ENCODE measurements at regions not wholly inside any gene's neighbourhood (a gene's known extent, or its start where the extent isn't known, plus 50 kb on each side); places are given as distances from the start of the nearest gene placed in this dataset.

DNA sequence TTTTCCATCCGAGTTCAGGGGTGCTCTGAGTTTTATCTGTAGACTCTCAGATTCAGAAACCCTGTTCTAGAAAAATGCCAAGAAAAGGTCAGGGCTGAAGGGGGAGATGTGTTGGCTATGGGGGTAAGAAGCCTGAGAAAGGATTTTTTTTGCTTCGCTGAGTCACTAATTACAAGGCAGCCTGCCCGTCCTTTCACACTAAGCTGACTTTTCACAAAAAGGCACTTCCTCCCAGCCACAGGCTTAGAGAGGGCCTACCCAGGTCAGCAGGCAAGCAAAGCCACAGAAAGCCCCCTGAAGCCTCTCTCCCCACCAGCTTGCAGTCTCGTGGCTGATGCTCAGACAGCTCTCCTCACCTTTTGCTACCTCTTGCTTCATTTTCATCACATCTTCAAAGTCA is 192.6 kb upstream of the PRICKLE2 start:
- peaks cover 0 to 1% (median 0%) of the 10 kb centered on the region in 3 donors for H3K27me3 Mint-ChIP-seq (ENCODE audit: low read depth in 3 of 3)
- no peaks in the 10 kb centered on the region for H4K20me1 ChIP-seq (ENCODE audit: insufficient read depth, low read length)
- no peaks in the 10 kb centered on the region for H3K4me1 ChIP-seq (ENCODE audit: control insufficient read depth in 1 of 2, insufficient read depth in 2 of 2, low read length in 2 of 2)
- intact Hi-C loops (cut with micrococcal nuclease): no loop called here
- no peak overlapping the region for H3K27ac ChIP-seq (ENCODE audit: low read depth in 1 of 2, low read length in 2 of 2)
- no peak overlapping the region for H3K4me2 ChIP-seq (replicated peaks; ENCODE audit: extremely low read depth, low read length, poor library complexity, severe bottlenecking)
- no peak overlapping the region for H3K9ac ChIP-seq (ENCODE audit: insufficient read depth, low read length, poor library complexity, severe bottlenecking)
- H3K27me3 ChIP-seq (ENCODE audit: control insufficient read depth in 2 of 2, insufficient read depth in 2 of 2, low read length in 2 of 2): no peaks in the 10 kb centered on the region
- no peak overlapping the region for H3K4me3 Mint-ChIP-seq
- H3K36me3 ChIP-seq (replicated peaks in 1 of 2; ENCODE audit: control insufficient read depth in 1 of 2, insufficient read depth in 2 of 2, low read length in 2 of 2): no peaks in the 10 kb centered on the region
- peaks cover 0 to 8% (median 1%) of the 10 kb centered on the region in 7 donors for H3K9me3 Mint-ChIP-seq
- TF ChIP-seq, protein P1, sequence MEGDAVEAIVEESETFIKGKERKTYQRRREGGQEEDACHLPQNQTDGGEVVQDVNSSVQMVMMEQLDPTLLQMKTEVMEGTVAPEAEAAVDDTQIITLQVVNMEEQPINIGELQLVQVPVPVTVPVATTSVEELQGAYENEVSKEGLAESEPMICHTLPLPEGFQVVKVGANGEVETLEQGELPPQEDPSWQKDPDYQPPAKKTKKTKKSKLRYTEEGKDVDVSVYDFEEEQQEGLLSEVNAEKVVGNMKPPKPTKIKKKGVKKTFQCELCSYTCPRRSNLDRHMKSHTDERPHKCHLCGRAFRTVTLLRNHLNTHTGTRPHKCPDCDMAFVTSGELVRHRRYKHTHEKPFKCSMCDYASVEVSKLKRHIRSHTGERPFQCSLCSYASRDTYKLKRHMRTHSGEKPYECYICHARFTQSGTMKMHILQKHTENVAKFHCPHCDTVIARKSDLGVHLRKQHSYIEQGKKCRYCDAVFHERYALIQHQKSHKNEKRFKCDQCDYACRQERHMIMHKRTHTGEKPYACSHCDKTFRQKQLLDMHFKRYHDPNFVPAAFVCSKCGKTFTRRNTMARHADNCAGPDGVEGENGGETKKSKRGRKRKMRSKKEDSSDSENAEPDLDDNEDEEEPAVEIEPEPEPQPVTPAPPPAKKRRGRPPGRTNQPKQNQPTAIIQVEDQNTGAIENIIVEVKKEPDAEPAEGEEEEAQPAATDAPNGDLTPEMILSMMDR (IDR thresholded peaks at IDR 0.05): no peak
- no peaks in the 10 kb centered on the region for H3K9me3 ChIP-seq (replicated peaks in 1 of 2; ENCODE audit: control insufficient read depth in 1 of 2, insufficient read depth in 1 of 2, low read length in 2 of 2)
- no peaks in the 10 kb centered on the region for H3K79me2 ChIP-seq (ENCODE audit: insufficient read depth, low read length)
- H3K36me3 Mint-ChIP-seq: no peaks in the 10 kb centered on the region
- DNase-seq: no peak
- no peak overlapping the region for H2AFZ ChIP-seq (ENCODE audit: insufficient read depth, low read depth, low read length, poor library complexity, severe bottlenecking)
- H3K4me3 ChIP-seq (replicated peaks in 1 of 3; ENCODE audit: low read depth in 2 of 3, low read length in 3 of 3): no peak overlapping the region
- 67% methylated on average over 2 of the region's 4 CpGs for WGBS (ENCODE audit: insufficient coverage)
- no peaks in the 10 kb centered on the region for H3K4me1 Mint-ChIP-seq
- no peak overlapping the region for H3K27ac Mint-ChIP-seq

DNA sequence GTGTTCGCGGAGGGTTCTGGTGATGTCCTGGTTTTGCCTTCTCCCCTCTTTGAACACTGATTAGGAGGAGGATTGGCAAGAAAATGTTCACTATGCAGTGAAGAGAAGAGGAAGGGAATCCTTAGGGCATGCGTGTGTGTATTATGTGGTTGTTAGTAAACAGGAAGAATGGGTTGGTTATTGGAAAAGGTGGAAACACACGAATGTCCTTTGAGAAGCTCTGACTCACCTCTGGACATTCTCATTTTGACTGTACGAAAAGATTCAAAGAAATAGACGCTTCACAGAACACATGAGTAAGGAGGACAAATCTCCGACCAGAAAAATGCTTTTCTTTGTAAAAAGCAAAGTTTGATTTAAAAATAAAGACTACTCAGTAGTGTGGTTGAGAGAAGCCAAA is 188.8 kb upstream of the PRICKLE2 start:
- Histone ChIP-seq H3K4me2 (replicated peaks; ENCODE audit: extremely low read depth, low read length, poor library complexity, severe bottlenecking) (no peak overlapping the region), H3K27me3 (ENCODE audit: control insufficient read depth in 2 of 2, insufficient read depth in 2 of 2, low read length in 2 of 2) (no peaks in the 10 kb centered on the region), H3K79me2 (ENCODE audit: insufficient read depth, low read length) (no peaks in the 10 kb centered on the region), H3K4me3 (replicated peaks in 1 of 3; ENCODE audit: low read depth in 2 of 3, low read length in 3 of 3) (no peak overlapping the region), H3K27ac (ENCODE audit: low read depth in 1 of 2, low read length in 2 of 2) (no peak overlapping the region), H3K9me3 (replicated peaks in 1 of 2; ENCODE audit: control insufficient read depth in 1 of 2, insufficient read depth in 1 of 2, low read length in 2 of 2) (no peaks in the 10 kb centered on the region), H4K20me1 (ENCODE audit: insufficient read depth, low read length) (no peaks in the 10 kb centered on the region), H2AFZ (ENCODE audit: insufficient read depth, low read depth, low read length, poor library complexity, severe bottlenecking) (no peak overlapping the region), H3K9ac (ENCODE audit: insufficient read depth, low read length, poor library complexity, severe bottlenecking) (no peak overlapping the region), H3K4me1 (ENCODE audit: control insufficient read depth in 1 of 2, insufficient read depth in 2 of 2, low read length in 2 of 2) (no peaks in the 10 kb centered on the region), H3K36me3 (replicated peaks in 1 of 2; ENCODE audit: control insufficient read depth in 1 of 2, insufficient read depth in 2 of 2, low read length in 2 of 2) (no peaks in the 10 kb centered on the region)
- peaks cover 0 to 2% (median 1%) of the 10 kb centered on the region in 3 donors for H3K27me3 Mint-ChIP-seq (ENCODE audit: low read depth in 3 of 3)
- TF ChIP-seq, protein P1 (IDR thresholded peaks at IDR 0.05): no peak
- peaks cover 0 to 8% (median 1%) of the 10 kb centered on the region in 7 donors for H3K9me3 Mint-ChIP-seq
- no peak overlapping the region for H3K4me3 Mint-ChIP-seq
- DNase-seq: no peak
- intact Hi-C loops (cut with micrococcal nuclease): no loop called here
- 80% methylated on average over 4 of the region's 7 CpGs for WGBS (ENCODE audit: insufficient coverage)
- H3K4me1 Mint-ChIP-seq: no peaks in the 10 kb centered on the region
- H3K27ac Mint-ChIP-seq: no peak overlapping the region
- H3K36me3 Mint-ChIP-seq: no peaks in the 10 kb centered on the region

All from CD14-positive monocyte (primary cell).